ENCODE measurements at regions not wholly inside any gene's neighbourhood (a gene's known extent, or its start where the extent isn't known, plus 50 kb on each side); places are given as distances from the start of the nearest gene placed in this dataset.

- Mint-ChIP-seq H3K27ac (ENCODE audit: unreplicated experiment) (no peak overlapping the region), H3K4me1 (ENCODE audit: low read depth, unreplicated experiment) (peaks cover 19% of the 10 kb centered on the region), H3K9me3 (ENCODE audit: unreplicated experiment) (peaks cover 3% of the 10 kb centered on the region), H3K36me3 (ENCODE audit: low read depth, unreplicated experiment) (no peaks in the 10 kb centered on the region), H3K4me3 (ENCODE audit: unreplicated experiment) (no peak overlapping the region), H3K27me3 (ENCODE audit: low read depth, unreplicated experiment) (no peaks in the 10 kb centered on the region)
- no peaks in the 10 kb centered on the region for H3K9me3 ChIP-seq (ENCODE audit: insufficient read depth, low read depth, low read length)
- DNase-seq (ENCODE audit: low read depth) (no peak), FAIRE-seq (no peak)
- H3K4me2 ChIP-seq (ENCODE audit: low read length), result no peak overlapping the region
- no peak overlapping the region for H3K27ac ChIP-seq (ENCODE audit: low read depth, low read length)
- H3K27me3 ChIP-seq (ENCODE audit: insufficient read depth, low read length), result no peaks in the 10 kb centered on the region
- H3K9ac ChIP-seq (ENCODE audit: low read length), result no peak overlapping the region
- H2AFZ ChIP-seq (ENCODE audit: low read depth, low read length), result no peak overlapping the region
- H4K20me1 ChIP-seq (ENCODE audit: insufficient read depth, low read length), result no peaks in the 10 kb centered on the region
- TF ChIP-seq CTCF (IDR thresholded peaks at IDR 0.05; ENCODE audit: insufficient read depth, low read depth, low read length) (no peak), EZH2 (IDR thresholded peaks at IDR 0.05; ENCODE audit: insufficient read depth, low read length) (no peak)
- H3K36me3 ChIP-seq (ENCODE audit: insufficient read depth, low read length), result no peaks in the 10 kb centered on the region
- no peaks in the 10 kb centered on the region for H3K79me2 ChIP-seq (ENCODE audit: insufficient read depth, low read length)
- H3K4me1 ChIP-seq (ENCODE audit: insufficient read depth, low read length), result peaks cover 4% of the 10 kb centered on the region
- no peak overlapping the region for H3K4me3 ChIP-seq (ENCODE audit: insufficient read depth, low read depth, low read length)
Observed at GRCh38 chr5:152527358-152528052, 122.4 kb upstream of the NMUR2 start.

GRCh38 chr5:152529440-152529839 lies 124.4 kb upstream of the NMUR2 start:
- no peaks in the 10 kb centered on the region for H3K27me3 ChIP-seq (ENCODE audit: insufficient read depth, low read length)
- no peak for FAIRE-seq
- TF ChIP-seq CTCF (IDR thresholded peaks at IDR 0.05; ENCODE audit: insufficient read depth, low read depth, low read length) (no peak), EZH2 (IDR thresholded peaks at IDR 0.05; ENCODE audit: insufficient read depth, low read length) (no peak)
- H4K20me1 ChIP-seq (ENCODE audit: insufficient read depth, low read length), result no peaks in the 10 kb centered on the region
- H3K9me3 ChIP-seq (ENCODE audit: insufficient read depth, low read depth, low read length), result no peaks in the 10 kb centered on the region
- Mint-ChIP-seq H3K4me3 (ENCODE audit: unreplicated experiment) (no peak overlapping the region), H3K9me3 (ENCODE audit: unreplicated experiment) (peaks cover 3% of the 10 kb centered on the region), H3K27ac (ENCODE audit: unreplicated experiment) (no peak overlapping the region), H3K4me1 (ENCODE audit: low read depth, unreplicated experiment) (peaks cover 8% of the 10 kb centered on the region), H3K36me3 (ENCODE audit: low read depth, unreplicated experiment) (no peaks in the 10 kb centered on the region), H3K27me3 (ENCODE audit: low read depth, unreplicated experiment) (no peaks in the 10 kb centered on the region)
- H3K9ac ChIP-seq (ENCODE audit: low read length), result no peak overlapping the region
- no peak overlapping the region for H3K4me3 ChIP-seq (ENCODE audit: insufficient read depth, low read depth, low read length)
- H3K79me2 ChIP-seq (ENCODE audit: insufficient read depth, low read length), result no peaks in the 10 kb centered on the region
- no peaks in the 10 kb centered on the region for H3K36me3 ChIP-seq (ENCODE audit: insufficient read depth, low read length)
- H2AFZ ChIP-seq (ENCODE audit: low read depth, low read length), result no peak overlapping the region
- no peak for DNase-seq (ENCODE audit: low read depth)
- no peak overlapping the region for H3K4me2 ChIP-seq (ENCODE audit: low read length)
- no peaks in the 10 kb centered on the region for H3K4me1 ChIP-seq (ENCODE audit: insufficient read depth, low read length)
- no peak overlapping the region for H3K27ac ChIP-seq (ENCODE audit: low read depth, low read length)

- no peaks in the 10 kb centered on the region for H3K27me3 Mint-ChIP-seq (ENCODE audit: low read depth, unreplicated experiment)
- H3K4me3 ChIP-seq (ENCODE audit: insufficient read depth, low read depth, low read length), result no peak overlapping the region
- no peak overlapping the region for H3K4me3 Mint-ChIP-seq (ENCODE audit: unreplicated experiment)
- H3K79me2 ChIP-seq (ENCODE audit: insufficient read depth, low read length), result no peaks in the 10 kb centered on the region
- FAIRE-seq (peak; percentile 32), DNase-seq (ENCODE audit: low read depth) (peak; percentile 26)
- no peak for TF ChIP-seq EZH2 (IDR thresholded peaks at IDR 0.05; ENCODE audit: insufficient read depth, low read length)
- peak; percentile 39 for TF ChIP-seq CTCF (IDR thresholded peaks at IDR 0.05; ENCODE audit: insufficient read depth, low read depth, low read length)
- no peaks in the 10 kb centered on the region for H3K36me3 ChIP-seq (ENCODE audit: insufficient read depth, low read length)
- H3K9me3 ChIP-seq (ENCODE audit: insufficient read depth, low read depth, low read length), result no peaks in the 10 kb centered on the region
- no peaks in the 10 kb centered on the region for H4K20me1 ChIP-seq (ENCODE audit: insufficient read depth, low read length)
- H3K36me3 Mint-ChIP-seq (ENCODE audit: low read depth, unreplicated experiment), result no peaks in the 10 kb centered on the region
- H3K4me1 ChIP-seq (ENCODE audit: insufficient read depth, low read length), result no peaks in the 10 kb centered on the region
- H3K4me1 Mint-ChIP-seq (ENCODE audit: low read depth, unreplicated experiment), result peaks cover 8% of the 10 kb centered on the region
- H3K4me2 ChIP-seq (ENCODE audit: low read length), result no peak overlapping the region
- no peak overlapping the region for H3K27ac Mint-ChIP-seq (ENCODE audit: unreplicated experiment)
- H3K9me3 Mint-ChIP-seq (ENCODE audit: unreplicated experiment), result peaks cover 3% of the 10 kb centered on the region
- no peak overlapping the region for H3K9ac ChIP-seq (ENCODE audit: low read length)
- H3K27me3 ChIP-seq (ENCODE audit: insufficient read depth, low read length), result no peaks in the 10 kb centered on the region
- no peak overlapping the region for H3K27ac ChIP-seq (ENCODE audit: low read depth, low read length)
- H2AFZ ChIP-seq (ENCODE audit: low read depth, low read length), result no peak overlapping the region
Observed at GRCh38 chr5:152532714-152533113, 127.6 kb upstream of the NMUR2 start.

Measured in astrocyte (in vitro differentiated cells and primary cell).